HEK293 (cell line): ENCODE measurements at regions not wholly inside any gene's neighbourhood (a gene's known extent, or its start where the extent isn't known, plus 50 kb on each side); places are given as distances from the start of the nearest gene placed in this dataset.
"Not testable (repeated sequence)": the region's sequence is repeated elsewhere in the genome, so short reads cannot be mapped to it uniquely, and the experiment has no call there.

Experiments
- CTCF ChIA-PET: fragments of 350-600 bp; formaldehyde crosslinking; extraction: SDS; loops from one replicate; lab custom pipeline; 2021; ENCODE audit warnings: antibody characterized with exemption; lab: Yijun Ruan, JAX
- POLR2A ChIA-PET: fragments of 300-600 bp; formaldehyde crosslinking; extraction: SDS; loops from one replicate; lab custom pipeline; 2020; ENCODE audit warnings: antibody characterized with exemption, inconsistent platforms; lab: Yijun Ruan, JAX
- H3K27ac ChIP-seq: fragments of 200-500 bp; sonication (Bioruptor generic); 2 replicates; pipeline ENCODE4 v1.5.1; 2014; ENCODE audit warnings: low read depth, low read length, control low read depth, inconsistent platforms; ENCODE audit errors: extremely low read depth
- H3K36me3 ChIP-seq, 2 experiments: fragments of 200-500 bp in 1 of 2; sonication (Bioruptor generic) in 1 of 2; 1 replicate in 1 of 2; 2 replicates in 1 of 2; pipeline ENCODE4 v1.5.1; 2014 to 2017; ENCODE audit warnings: inconsistent platforms in 2 of 2, low read length in 2 of 2; ENCODE audit not compliant: control insufficient read depth in 2 of 2, insufficient read depth in 1 of 2
- H3K4me1 ChIP-seq: fragments of 200-500 bp; sonication (Bioruptor generic); 2 replicates; pipeline ENCODE4 v1.5.1; 2014; ENCODE audit warnings: mild to moderate bottlenecking, low read length, inconsistent platforms; ENCODE audit not compliant: control insufficient read depth, insufficient read depth
- H3K4me3 ChIP-seq: 2 replicates; pipeline ENCODE4 v1.5.1; 2011; ENCODE audit warnings: low read depth, mild to moderate bottlenecking, control low read depth, low read length, moderate library complexity
- H3K9me3 ChIP-seq: fragments of 200-500 bp; sonication (Bioruptor generic); 2 replicates; pipeline ENCODE4 v1.5.1; 2014; ENCODE audit warnings: low read depth, low read length, inconsistent platforms; ENCODE audit not compliant: control insufficient read depth, insufficient read depth
- ZNF596 ChIP-seq: fragments of 450-650 bp; IDR thresholded peaks from 2 replicates; pipeline ENCODE4 v1.5.0; 2018; ENCODE audit warnings: missing biosample characterization, mild to moderate bottlenecking, missing genetic modification characterization, moderate library complexity
- ZNF747 ChIP-seq: fragments of 450-650 bp; formaldehyde crosslinking; IDR thresholded peaks from 2 replicates; pipeline ENCODE4 v1.5.1; 2016; ENCODE audit warnings: missing biosample characterization, missing genetic modification characterization
- ZSCAN4 ChIP-seq: fragments of 450-650 bp; formaldehyde crosslinking; IDR thresholded peaks from 2 replicates; pipeline ENCODE4 v1.5.1; 2017; ENCODE audit warnings: missing biosample characterization, missing genetic modification characterization

GRCh38 chr14:105694961-105695360 lies 168.6 kb downstream of the TMEM121 start:
- TF ChIP-seq ZNF596 (tag by site-specific recombination): 0 out of 2 replicates have a peak, but pooled peaks have one; percentile 54
- no peak for TF ChIP-seq ZNF747 (tag by site-specific recombination)
- CTCF ChIA-PET: no interaction called here
- no peaks in the 10 kb centered on the region for H3K4me1 ChIP-seq

DNA sequence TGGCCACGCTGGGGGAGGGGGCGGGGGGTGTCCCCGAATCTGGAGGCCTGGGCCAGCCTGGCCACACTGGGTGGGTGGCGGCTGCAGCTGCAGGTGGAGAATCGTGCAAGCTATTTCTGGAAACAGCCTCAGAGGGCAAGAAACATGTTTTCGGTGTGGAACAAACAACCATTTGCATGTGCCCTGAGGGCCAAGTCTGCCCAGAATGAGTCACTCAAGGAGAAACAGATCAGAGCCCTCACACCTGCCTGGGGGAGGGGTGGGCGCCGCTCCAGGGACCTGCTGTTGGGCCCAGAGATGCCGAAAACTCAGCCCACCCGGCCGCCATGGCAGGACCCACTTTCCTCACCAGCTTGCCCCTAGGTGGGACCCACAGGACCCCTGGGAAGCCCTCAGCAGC lies 170.0 kb downstream of the TMEM121 start:
- H3K36me3 ChIP-seq, POLR2A ChIA-PET, H3K4me3 ChIP-seq, H3K4me1 ChIP-seq, H3K9me3 ChIP-seq, H3K27ac ChIP-seq, CTCF ChIA-PET: not testable (repeated sequence)

More at GRCh38 chr14:105694961-105695360, 168.6 kb downstream of the TMEM121 start:
- Histone ChIP-seq H3K9me3 (no peaks in the 10 kb centered on the region), H3K4me3 (no peak overlapping the region), H3K27ac (no peak overlapping the region), H3K36me3 (no peaks in the 10 kb centered on the region)
- POLR2A ChIA-PET: no interaction called here

DNA sequence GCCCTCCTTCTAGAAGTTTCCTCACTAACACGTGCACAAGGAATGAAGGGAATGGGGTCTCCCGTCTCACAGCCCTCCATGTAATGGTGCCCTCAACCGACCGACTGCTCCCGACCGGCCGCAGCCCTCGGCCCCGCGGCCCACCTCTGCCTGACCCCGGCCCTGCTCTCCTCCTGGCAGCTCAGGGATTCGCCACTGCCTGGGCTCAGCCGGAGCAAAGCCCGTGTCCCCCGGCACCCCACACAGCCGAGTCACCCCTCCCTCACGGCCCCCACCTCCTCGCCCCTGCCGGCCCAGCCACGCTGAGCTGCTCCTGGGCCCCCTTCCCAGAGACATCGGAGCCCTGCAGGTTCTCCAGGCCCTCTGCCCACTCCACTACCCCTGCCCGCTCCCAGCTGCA lies 171.0 kb downstream of the TMEM121 start:
- H3K4me1 ChIP-seq, H3K27ac ChIP-seq, H3K4me3 ChIP-seq: not testable (repeated sequence)

GRCh38 chr14:105697955-105698354 lies 171.6 kb downstream of the TMEM121 start:
- H3K4me3 ChIP-seq, H3K27ac ChIP-seq, POLR2A ChIA-PET, H3K4me1 ChIP-seq, CTCF ChIA-PET, H3K36me3 ChIP-seq, H3K9me3 ChIP-seq: not testable (repeated sequence)
- peak; percentile 49; the same call in 1 of the 2 replicates for TF ChIP-seq ZSCAN4 (tag by site-specific recombination)

More for the DNA sequence above, 171.0 kb downstream of the TMEM121 start:
- H3K36me3 ChIP-seq, CTCF ChIA-PET, POLR2A ChIA-PET, H3K9me3 ChIP-seq: not testable (repeated sequence)

DNA sequence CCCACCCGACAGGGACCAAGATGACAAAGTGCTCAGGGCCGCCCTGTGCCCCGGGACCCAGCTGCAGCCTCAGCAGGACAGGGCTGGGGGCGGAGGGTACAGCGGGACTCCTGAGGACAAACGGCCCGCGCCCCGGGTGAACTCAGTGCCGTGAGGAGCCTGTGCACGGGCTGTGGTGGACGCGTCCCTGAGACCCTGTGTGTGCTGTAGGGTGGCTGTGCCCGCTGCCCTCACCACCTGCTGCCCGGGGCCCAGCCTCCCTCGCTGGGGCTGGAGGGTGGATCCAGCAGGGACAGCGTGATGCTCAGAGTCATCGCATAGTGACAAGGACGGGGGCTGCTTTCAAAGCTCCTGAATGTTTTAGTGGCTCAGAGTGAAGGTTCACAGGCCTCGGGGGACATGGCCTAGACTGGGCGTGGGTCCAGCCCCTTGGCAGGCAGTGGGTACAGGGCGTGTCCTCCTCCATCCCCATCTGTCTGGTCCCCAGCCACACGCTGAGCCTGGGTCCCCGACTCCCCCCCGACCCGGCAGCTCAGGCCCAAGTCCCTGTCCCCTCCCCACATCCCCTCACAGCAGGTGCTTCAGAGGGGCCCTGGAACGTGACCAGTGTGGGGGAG lies 172.7 kb downstream of the TMEM121 start:
- CTCF ChIA-PET, POLR2A ChIA-PET, H3K4me1 ChIP-seq, H3K27ac ChIP-seq, H3K36me3 ChIP-seq, H3K9me3 ChIP-seq, H3K4me3 ChIP-seq: not testable (repeated sequence)

- POLR2A ChIA-PET, H3K4me3 ChIP-seq, H3K4me1 ChIP-seq, CTCF ChIA-PET, H3K36me3 ChIP-seq, H3K9me3 ChIP-seq, H3K27ac ChIP-seq: not testable (repeated sequence)
Observed at GRCh38 chr14:105699706-105700105, 173.3 kb downstream of the TMEM121 start.

GRCh38 chr14:105700146-105700545 lies 173.8 kb downstream of the TMEM121 start:
- POLR2A ChIA-PET, H3K36me3 ChIP-seq, H3K4me1 ChIP-seq, H3K9me3 ChIP-seq, CTCF ChIA-PET, H3K4me3 ChIP-seq, H3K27ac ChIP-seq: not testable (repeated sequence)
